Adipocyte (in vitro differentiated cells): ENCODE measurements at regions not wholly inside any gene's neighbourhood (a gene's known extent, or its start where the extent isn't known, plus 50 kb on each side); places are given as distances from the start of the nearest gene placed in this dataset.

ENCODE experiments used
- DNase-seq: peaks from one replicate; pipeline ENCODE4 v3.0.0-alpha.2; 2015; ENCODE audit warnings: low read depth
- H3K27me3 ChIP-seq: replicated peaks from 2 replicates; pipeline ENCODE4 v1.7.0; 2013; ENCODE audit warnings: mild to moderate bottlenecking, low read length, moderate library complexity; ENCODE audit not compliant: control insufficient read depth, insufficient read depth
- H3K36me3 ChIP-seq: 2 replicates; pipeline ENCODE4 v1.7.0; 2013; ENCODE audit warnings: low read length, mild to moderate bottlenecking, moderate library complexity; ENCODE audit not compliant: control insufficient read depth, insufficient read depth, severe bottlenecking
- H3K4me1 ChIP-seq: 2 replicates; pipeline ENCODE4 v1.7.0; 2013; ENCODE audit warnings: mild to moderate bottlenecking, low read length, moderate library complexity; ENCODE audit not compliant: control insufficient read depth, insufficient read depth
- H3K4me3 ChIP-seq: 2 replicates; pipeline ENCODE4 v1.7.0; 2013; ENCODE audit warnings: mild to moderate bottlenecking, low read length, moderate library complexity
- H3K9ac ChIP-seq: 2 replicates; pipeline ENCODE4 v1.7.0; 2013; ENCODE audit warnings: mild to moderate bottlenecking, low read length, moderate library complexity
- H3K9me3 ChIP-seq: 2 replicates; pipeline ENCODE4 v1.7.0; 2013; ENCODE audit warnings: mild to moderate bottlenecking, low read length, moderate library complexity; ENCODE audit not compliant: control insufficient read depth

- H3K4me3 ChIP-seq = no peak overlapping the region
Measured at GRCh38 chr11:92826603-92827002, 142.8 kb upstream of the MTNR1B start.

GRCh38 chr11:92827132-92827531 is 142.3 kb upstream of the MTNR1B start:
- Histone ChIP-seq H3K36me3 (no peaks in the 10 kb centered on the region), H3K9ac (no peak overlapping the region), H3K4me3 (no peak overlapping the region), H3K4me1 (no peaks in the 10 kb centered on the region), H3K27me3 (peaks cover 8% of the 10 kb centered on the region), H3K9me3 (no peaks in the 10 kb centered on the region)
- no peak for DNase-seq

More at GRCh38 chr11:92826603-92827002, 142.8 kb upstream of the MTNR1B start:
- H3K36me3 ChIP-seq = no peaks in the 10 kb centered on the region
- DNase-seq = no peak
- H3K27me3 ChIP-seq = peaks cover 8% of the 10 kb centered on the region
- H3K4me1 ChIP-seq = no peaks in the 10 kb centered on the region
- no peaks in the 10 kb centered on the region for H3K9me3 ChIP-seq
- H3K9ac ChIP-seq = no peak overlapping the region

GRCh38 chr11:92828556-92828955 is 140.9 kb upstream of the MTNR1B start:
- H3K36me3 ChIP-seq = no peaks in the 10 kb centered on the region
- H3K9me3 ChIP-seq = no peaks in the 10 kb centered on the region
- no peaks in the 10 kb centered on the region for H3K4me1 ChIP-seq
- no peak overlapping the region for H3K9ac ChIP-seq
- DNase-seq = no peak
- peaks cover 13% of the 10 kb centered on the region for H3K27me3 ChIP-seq
- H3K4me3 ChIP-seq = no peak overlapping the region

- no peaks in the 10 kb centered on the region for H3K4me1 ChIP-seq
Measured at GRCh38 chr11:92829121-92829520, 140.3 kb upstream of the MTNR1B start.

GRCh38 chr11:92829671-92830070 is 139.8 kb upstream of the MTNR1B start:
- no peaks in the 10 kb centered on the region for H3K9me3 ChIP-seq
- no peak overlapping the region for H3K4me3 ChIP-seq
- H3K27me3 ChIP-seq = peaks cover 17% of the 10 kb centered on the region
- DNase-seq = no peak
- no peak overlapping the region for H3K9ac ChIP-seq
- H3K36me3 ChIP-seq = no peaks in the 10 kb centered on the region
- no peaks in the 10 kb centered on the region for H3K4me1 ChIP-seq

More at GRCh38 chr11:92829121-92829520, 140.3 kb upstream of the MTNR1B start:
- Histone ChIP-seq H3K9me3 (no peaks in the 10 kb centered on the region), H3K4me3 (no peak overlapping the region), H3K9ac (no peak overlapping the region), H3K36me3 (no peaks in the 10 kb centered on the region), H3K27me3 (peaks cover 13% of the 10 kb centered on the region)
- no peak for DNase-seq

GRCh38 chr11:92830377-92831155 is 138.9 kb upstream of the MTNR1B start:
- DNase-seq = no peak
- no peaks in the 10 kb centered on the region for H3K9me3 ChIP-seq
- H3K36me3 ChIP-seq = no peaks in the 10 kb centered on the region

GRCh38 chr11:92834296-92835020 is 135.0 kb upstream of the MTNR1B start:
- Histone ChIP-seq H3K9me3 (no peaks in the 10 kb centered on the region), H3K9ac (no peak overlapping the region), H3K4me3 (no peak overlapping the region), H3K36me3 (no peaks in the 10 kb centered on the region), H3K4me1 (no peaks in the 10 kb centered on the region), H3K27me3 (peaks cover 20% of the 10 kb centered on the region)
- DNase-seq = no peak

More at GRCh38 chr11:92830377-92831155, 138.9 kb upstream of the MTNR1B start:
- Histone ChIP-seq H3K9ac (no peak overlapping the region), H3K27me3 (peaks cover 17% of the 10 kb centered on the region), H3K4me1 (no peaks in the 10 kb centered on the region), H3K4me3 (no peak overlapping the region)

- no peaks in the 10 kb centered on the region for H3K9me3 ChIP-seq
- DNase-seq = no peak
- no peaks in the 10 kb centered on the region for H3K36me3 ChIP-seq
- peaks cover 8% of the 10 kb centered on the region for H3K27me3 ChIP-seq
- H3K9ac ChIP-seq = no peak overlapping the region
- peaks cover 3% of the 10 kb centered on the region for H3K4me1 ChIP-seq
- H3K4me3 ChIP-seq = no peak overlapping the region
Measured at GRCh38 chr11:92837595-92837994, 131.9 kb upstream of the MTNR1B start.

GRCh38 chr11:92838759-92839310 is 130.6 kb upstream of the MTNR1B start:
- H3K4me3 ChIP-seq = no peak overlapping the region
- no peaks in the 10 kb centered on the region for H3K9me3 ChIP-seq
- H3K9ac ChIP-seq = no peak overlapping the region
- H3K27me3 ChIP-seq = peaks cover 7% of the 10 kb centered on the region
- H3K36me3 ChIP-seq = no peaks in the 10 kb centered on the region
- H3K4me1 ChIP-seq = peaks cover 3% of the 10 kb centered on the region
- no peak for DNase-seq

GRCh38 chr11:92839450-92839849 is 130.0 kb upstream of the MTNR1B start:
- DNase-seq = no peak
- Histone ChIP-seq H3K27me3 (peaks cover 4% of the 10 kb centered on the region), H3K36me3 (no peaks in the 10 kb centered on the region), H3K4me3 (no peak overlapping the region), H3K4me1 (peaks cover 3% of the 10 kb centered on the region), H3K9me3 (no peaks in the 10 kb centered on the region), H3K9ac (no peak overlapping the region)

GRCh38 chr11:92841719-92842118 is 127.7 kb upstream of the MTNR1B start:
- H3K9me3 ChIP-seq = no peaks in the 10 kb centered on the region
- no peak overlapping the region for H3K9ac ChIP-seq
- H3K4me1 ChIP-seq = peaks cover 11% of the 10 kb centered on the region
- no peaks in the 10 kb centered on the region for H3K36me3 ChIP-seq
- no peak for DNase-seq
- peaks cover 3% of the 10 kb centered on the region for H3K27me3 ChIP-seq
- H3K4me3 ChIP-seq = no peak overlapping the region
